Transverse colon (tissue), 4 donors: ENCODE measurements at regions not wholly inside any gene's neighbourhood (a gene's known extent, or its start where the extent isn't known, plus 50 kb on each side); places are given as distances from the start of the nearest gene placed in this dataset.
A peak's percentile ranks its signal among the peaks of the same experiment; 100 is the strongest.

Experiments used
- DNase-seq: peaks from one replicate; pipeline ENCODE4 v3.0.0-alpha.2; 2019
- H3K27ac ChIP-seq, 4 donors: fragments of 200-600 bp; sonication (generic); 2 replicates each; pipeline ENCODE4 v1.5.1; 2016 to 2018; ENCODE audit warnings: inconsistent platforms in 4 of 4
- H3K27me3 ChIP-seq: fragments of 200-600 bp; sonication (generic); 2 replicates; pipeline ENCODE4 v1.5.1; 2017; ENCODE audit warnings: inconsistent platforms
- H3K36me3 ChIP-seq, 4 donors: fragments of 200-600 bp; sonication (generic); 2 replicates each; pipeline ENCODE4 v1.5.1; 2017 to 2019; ENCODE audit warnings: inconsistent platforms in 4 of 4
- H3K4me1 ChIP-seq, 4 donors: fragments of 200-600 bp; sonication (generic); 2 replicates each; pipeline ENCODE4 v1.5.1; 2017 to 2020; ENCODE audit warnings: inconsistent platforms in 4 of 4
- H3K4me3 ChIP-seq, 4 donors: fragments of 200-600 bp; sonication (generic); 1 replicate in 1 of 4; 2 replicates in 3 of 4; pipeline versions ENCODE4 v1.5.1 to v1.6.1; 2017 to 2019; ENCODE audit warnings: inconsistent platforms in 4 of 4
- H3K9me3 ChIP-seq, 2 donors: fragments of 200-600 bp; sonication (generic); 2 replicates each; pipeline ENCODE4 v1.5.1; 2017 to 2019; ENCODE audit warnings: inconsistent platforms in 2 of 2
- CTCF ChIP-seq, 5 experiments: fragments of 200-600 bp in 3 of 5; fragments of 450-650 bp in 2 of 5; sonication (generic) in 3 of 5; IDR thresholded peaks; 1 replicate in 2 of 5; 2 replicates in 3 of 5; pipeline ENCODE4 v1.5.1; 2016 to 2017; ENCODE audit warnings: antibody characterized with exemption in 5 of 5, inconsistent platforms in 3 of 5, mild to moderate bottlenecking in 2 of 5, moderate library complexity in 1 of 5
- EP300 ChIP-seq: sonication (generic); formaldehyde crosslinking; IDR thresholded peaks from one replicate; pipeline ENCODE4 v1.6.1; 2017; ENCODE audit warnings: antibody characterized with exemption, low read depth
- POLR2A ChIP-seq: fragments of 450-650 bp; IDR thresholded peaks from one replicate; pipeline ENCODE4 v1.6.1; 2016; ENCODE audit warnings: antibody characterized with exemption, mild to moderate bottlenecking, moderate library complexity
- POLR2AphosphoS5 ChIP-seq, 3 donors: sonication (generic); formaldehyde crosslinking; IDR thresholded peaks; one replicate each; pipeline ENCODE4 v1.6.1; 2016; ENCODE audit warnings: antibody characterized with exemption in 3 of 3
- WGBS, 2 donors: methylation state at CpG; one replicate each; pipeline ENCODE4 v1.1.5; 2018; ENCODE audit warnings: low coverage in 1 of 2; 5-methylcytosine and 5-hydroxymethylcytosine counted together
- in situ Hi-C, 4 donors: fragments of 200-750 bp; cut with MboI; loops; one replicate each; pipeline versions ENCODE4 v1.15.0 to v1.15.1; 2017; ENCODE audit warnings: low sequenced_read_pairs in 3 of 4, low pct_ligation_motif_present in 1 of 4, low pct_unique_long_range_greater_than_20kb in 1 of 4
- intact Hi-C: fragments of 100-400 bp; cut with DNase I; formaldehyde crosslinking; loops from one replicate; pipeline ENCODE4 v1.15.1; 2023; ENCODE audit warnings: low total_unique reads

GRCh38 chr4:184899261-184900134 lies 73.7 kb upstream of the ACSL1 start:
- TF ChIP-seq POLR2A, result no peak
- no peak for TF ChIP-seq POLR2AphosphoS5 (IDR thresholded peaks at IDR 0.05)
- no peak for TF ChIP-seq EP300
- no peak for TF ChIP-seq CTCF (IDR thresholded peaks at IDR 0.05)
- H3K4me3 ChIP-seq, result no peak overlapping the region
- in situ Hi-C loops, result no loop called here
- H3K27me3 ChIP-seq, result no peaks in the 10 kb centered on the region
- DNase-seq, result peak; percentile 39
- H3K36me3 ChIP-seq, result no peaks in the 10 kb centered on the region
- H3K27ac ChIP-seq, result no peak overlapping the region
- H3K9me3 ChIP-seq, result no peaks in the 10 kb centered on the region
- H3K4me1 ChIP-seq, result no peaks in the 10 kb centered on the region
- 81 to 95% methylated on average over 5 to 8 of the region's 9 CpGs for WGBS, 2 donors
- intact Hi-C loops, result no loop called here

- Histone ChIP-seq H3K36me3 (no peaks in the 10 kb centered on the region), H3K9me3 (no peaks in the 10 kb centered on the region), H3K4me1 (no peaks in the 10 kb centered on the region), H3K27ac (no peak overlapping the region), H3K27me3 (no peaks in the 10 kb centered on the region), H3K4me3 (no peak overlapping the region)
- in situ Hi-C loops, result no loop called here
- WGBS, 2 donors, result 87 to 100% methylated on average over 2 to 6 of the region's 6 CpGs
- DNase-seq, result no peak
- no peak for TF ChIP-seq CTCF (IDR thresholded peaks at IDR 0.05)
- no peak for TF ChIP-seq POLR2AphosphoS5 (IDR thresholded peaks at IDR 0.05)
- no peak for TF ChIP-seq EP300
- TF ChIP-seq POLR2A, result no peak
- intact Hi-C loops, result no loop called here
Observed at GRCh38 chr4:184900184-184900583, 74.4 kb upstream of the ACSL1 start.

- intact Hi-C loops (no loop called here), in situ Hi-C loops (no loop called here)
- WGBS, 2 donors, result 90 to 100% methylated on average over 2 of the region's 2 CpGs
- no peak for DNase-seq
- Histone ChIP-seq H3K36me3 (no peaks in the 10 kb centered on the region), H3K27me3 (no peaks in the 10 kb centered on the region), H3K27ac (no peak overlapping the region), H3K4me3 (no peak overlapping the region), H3K4me1 (no peaks in the 10 kb centered on the region), H3K9me3 (no peaks in the 10 kb centered on the region)
- TF ChIP-seq POLR2AphosphoS5 (IDR thresholded peaks at IDR 0.05), result no peak
- no peak for TF ChIP-seq POLR2A
- TF ChIP-seq EP300, result no peak
- no peak for TF ChIP-seq CTCF (IDR thresholded peaks at IDR 0.05)
Observed at GRCh38 chr4:184902550-184902949, 76.8 kb upstream of the ACSL1 start.

GRCh38 chr4:184906480-184907097 lies 80.8 kb upstream of the ACSL1 start:
- H3K36me3 ChIP-seq, result no peaks in the 10 kb centered on the region
- peaks cover 0 to under 1% of the 10 kb centered on the region in 2 donors for H3K9me3 ChIP-seq
- no peak for DNase-seq
- H3K27ac ChIP-seq, result no peak overlapping the region
- intact Hi-C loops (no loop called here), in situ Hi-C loops (no loop called here)
- no peaks in the 10 kb centered on the region for H3K27me3 ChIP-seq
- WGBS, 2 donors, result 60 to 80% methylated on average over 2 to 4 of the region's 4 CpGs
- no peak overlapping the region for H3K4me3 ChIP-seq
- TF ChIP-seq EP300 (no peak), CTCF (IDR thresholded peaks at IDR 0.05) (no peak), POLR2AphosphoS5 (IDR thresholded peaks at IDR 0.05) (no peak), POLR2A (no peak)
- H3K4me1 ChIP-seq, result no peaks in the 10 kb centered on the region
